Panc1 (cell line): ENCODE measurements at regions not wholly inside any gene's neighbourhood (a gene's known extent, or its start where the extent isn't known, plus 50 kb on each side); places are given as distances from the start of the nearest gene placed in this dataset.

Source experiments
- POLR2AphosphoS5 ChIP-seq: IDR thresholded peaks from 2 replicates; pipeline ENCODE4 v1.6.1; 2012; ENCODE audit warnings: mild to moderate bottlenecking, low read depth, low read length, moderate library complexity
- SIN3A ChIP-seq: IDR thresholded peaks from 2 replicates; pipeline ENCODE4 v1.6.1; 2012; ENCODE audit warnings: low read depth, mild to moderate bottlenecking, low read length, moderate library complexity, borderline replicate concordance; ENCODE audit not compliant: insufficient read depth
- TCF7L2 ChIP-seq: IDR thresholded peaks from 2 replicates; pipeline ENCODE4 v1.6.1; 2011; ENCODE audit warnings: mild to moderate bottlenecking, low read depth, low read length, inconsistent platforms
- TF ChIP-seq, protein P1 (sequence below): fragments of 450-650 bp; IDR thresholded peaks from 2 replicates; pipeline ENCODE4 v1.5.1; 2017; ENCODE audit warnings: mild to moderate bottlenecking
- TF ChIP-seq, protein P2 (sequence below), 2 experiments: IDR thresholded peaks; 2 replicates each; pipeline ENCODE4 v1.6.1; 2011 to 2012; ENCODE audit warnings: low read depth in 2 of 2, control low read depth in 1 of 2, low read length in 1 of 2, mild to moderate bottlenecking in 1 of 2, moderate library complexity in 1 of 2; ENCODE audit not compliant: insufficient read depth in 1 of 2

DNA sequence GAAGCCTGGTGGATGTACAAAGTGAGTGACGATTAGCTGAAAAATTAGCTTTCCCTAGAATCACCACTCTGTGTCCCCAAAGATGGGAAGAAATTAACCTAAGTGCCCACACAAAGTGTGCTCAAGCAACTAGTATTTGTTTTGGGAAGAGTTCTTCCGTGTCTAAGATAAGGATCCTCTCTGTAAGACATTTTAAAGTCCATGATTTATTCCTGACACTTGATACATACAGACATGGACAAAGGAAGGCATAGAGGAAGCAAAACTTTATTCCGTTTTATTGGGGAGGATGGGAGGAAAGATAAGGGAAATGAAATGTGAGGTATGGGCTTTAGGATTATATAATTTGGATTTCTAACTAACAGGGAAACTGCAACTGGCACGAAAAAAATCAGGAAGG, 1772.6 kb downstream of the EFNA5 start:
- TF ChIP-seq, protein P1, sequence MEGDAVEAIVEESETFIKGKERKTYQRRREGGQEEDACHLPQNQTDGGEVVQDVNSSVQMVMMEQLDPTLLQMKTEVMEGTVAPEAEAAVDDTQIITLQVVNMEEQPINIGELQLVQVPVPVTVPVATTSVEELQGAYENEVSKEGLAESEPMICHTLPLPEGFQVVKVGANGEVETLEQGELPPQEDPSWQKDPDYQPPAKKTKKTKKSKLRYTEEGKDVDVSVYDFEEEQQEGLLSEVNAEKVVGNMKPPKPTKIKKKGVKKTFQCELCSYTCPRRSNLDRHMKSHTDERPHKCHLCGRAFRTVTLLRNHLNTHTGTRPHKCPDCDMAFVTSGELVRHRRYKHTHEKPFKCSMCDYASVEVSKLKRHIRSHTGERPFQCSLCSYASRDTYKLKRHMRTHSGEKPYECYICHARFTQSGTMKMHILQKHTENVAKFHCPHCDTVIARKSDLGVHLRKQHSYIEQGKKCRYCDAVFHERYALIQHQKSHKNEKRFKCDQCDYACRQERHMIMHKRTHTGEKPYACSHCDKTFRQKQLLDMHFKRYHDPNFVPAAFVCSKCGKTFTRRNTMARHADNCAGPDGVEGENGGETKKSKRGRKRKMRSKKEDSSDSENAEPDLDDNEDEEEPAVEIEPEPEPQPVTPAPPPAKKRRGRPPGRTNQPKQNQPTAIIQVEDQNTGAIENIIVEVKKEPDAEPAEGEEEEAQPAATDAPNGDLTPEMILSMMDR: no peak
- TF ChIP-seq SIN3A (no peak), POLR2AphosphoS5 (no peak), TCF7L2 (no peak)
- TF ChIP-seq, protein P2, sequence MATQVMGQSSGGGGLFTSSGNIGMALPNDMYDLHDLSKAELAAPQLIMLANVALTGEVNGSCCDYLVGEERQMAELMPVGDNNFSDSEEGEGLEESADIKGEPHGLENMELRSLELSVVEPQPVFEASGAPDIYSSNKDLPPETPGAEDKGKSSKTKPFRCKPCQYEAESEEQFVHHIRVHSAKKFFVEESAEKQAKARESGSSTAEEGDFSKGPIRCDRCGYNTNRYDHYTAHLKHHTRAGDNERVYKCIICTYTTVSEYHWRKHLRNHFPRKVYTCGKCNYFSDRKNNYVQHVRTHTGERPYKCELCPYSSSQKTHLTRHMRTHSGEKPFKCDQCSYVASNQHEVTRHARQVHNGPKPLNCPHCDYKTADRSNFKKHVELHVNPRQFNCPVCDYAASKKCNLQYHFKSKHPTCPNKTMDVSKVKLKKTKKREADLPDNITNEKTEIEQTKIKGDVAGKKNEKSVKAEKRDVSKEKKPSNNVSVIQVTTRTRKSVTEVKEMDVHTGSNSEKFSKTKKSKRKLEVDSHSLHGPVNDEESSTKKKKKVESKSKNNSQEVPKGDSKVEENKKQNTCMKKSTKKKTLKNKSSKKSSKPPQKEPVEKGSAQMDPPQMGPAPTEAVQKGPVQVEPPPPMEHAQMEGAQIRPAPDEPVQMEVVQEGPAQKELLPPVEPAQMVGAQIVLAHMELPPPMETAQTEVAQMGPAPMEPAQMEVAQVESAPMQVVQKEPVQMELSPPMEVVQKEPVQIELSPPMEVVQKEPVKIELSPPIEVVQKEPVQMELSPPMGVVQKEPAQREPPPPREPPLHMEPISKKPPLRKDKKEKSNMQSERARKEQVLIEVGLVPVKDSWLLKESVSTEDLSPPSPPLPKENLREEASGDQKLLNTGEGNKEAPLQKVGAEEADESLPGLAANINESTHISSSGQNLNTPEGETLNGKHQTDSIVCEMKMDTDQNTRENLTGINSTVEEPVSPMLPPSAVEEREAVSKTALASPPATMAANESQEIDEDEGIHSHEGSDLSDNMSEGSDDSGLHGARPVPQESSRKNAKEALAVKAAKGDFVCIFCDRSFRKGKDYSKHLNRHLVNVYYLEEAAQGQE (IDR thresholded peaks at IDR 0.05; ENCODE audit: insufficient read depth in 1 of 2, low read depth in 2 of 2, low read length in 1 of 2): no peak
